ENCODE measurements at regions not wholly inside any gene's neighbourhood (a gene's known extent, or its start where the extent isn't known, plus 50 kb on each side); places are given as distances from the start of the nearest gene placed in this dataset.
"Not testable (repeated sequence)": the region's sequence is repeated elsewhere in the genome, so short reads cannot be mapped to it uniquely, and the experiment has no call there.

- TF ChIP-seq, protein P1, sequence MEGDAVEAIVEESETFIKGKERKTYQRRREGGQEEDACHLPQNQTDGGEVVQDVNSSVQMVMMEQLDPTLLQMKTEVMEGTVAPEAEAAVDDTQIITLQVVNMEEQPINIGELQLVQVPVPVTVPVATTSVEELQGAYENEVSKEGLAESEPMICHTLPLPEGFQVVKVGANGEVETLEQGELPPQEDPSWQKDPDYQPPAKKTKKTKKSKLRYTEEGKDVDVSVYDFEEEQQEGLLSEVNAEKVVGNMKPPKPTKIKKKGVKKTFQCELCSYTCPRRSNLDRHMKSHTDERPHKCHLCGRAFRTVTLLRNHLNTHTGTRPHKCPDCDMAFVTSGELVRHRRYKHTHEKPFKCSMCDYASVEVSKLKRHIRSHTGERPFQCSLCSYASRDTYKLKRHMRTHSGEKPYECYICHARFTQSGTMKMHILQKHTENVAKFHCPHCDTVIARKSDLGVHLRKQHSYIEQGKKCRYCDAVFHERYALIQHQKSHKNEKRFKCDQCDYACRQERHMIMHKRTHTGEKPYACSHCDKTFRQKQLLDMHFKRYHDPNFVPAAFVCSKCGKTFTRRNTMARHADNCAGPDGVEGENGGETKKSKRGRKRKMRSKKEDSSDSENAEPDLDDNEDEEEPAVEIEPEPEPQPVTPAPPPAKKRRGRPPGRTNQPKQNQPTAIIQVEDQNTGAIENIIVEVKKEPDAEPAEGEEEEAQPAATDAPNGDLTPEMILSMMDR (conservative IDR thresholded peaks at IDR 0.05 in 1 of 2, IDR thresholded peaks at IDR 0.05 in 1 of 2; ENCODE audit: low read depth in 1 of 2, low read length in 2 of 2): not testable (repeated sequence)
- not testable (repeated sequence) for TF ChIP-seq EZH2 (IDR thresholded peaks at IDR 0.05; ENCODE audit: low read length, missing control alignments)
These were observed 711.2 kb upstream of the AUTS2 start for GRCh38 chr7:68887116-68887515.

All from fibroblast of lung (primary cell).